CD14-positive monocyte (primary cell): ENCODE measurements at regions not wholly inside any gene's neighbourhood (a gene's known extent, or its start where the extent isn't known, plus 50 kb on each side); places are given as distances from the start of the nearest gene placed in this dataset.

Source experiments
- DNase-seq, 3 donors: peaks; one replicate each; pipeline ENCODE4 v3.0.0-alpha.2; 2011 to 2022
- H2AFZ ChIP-seq: 2 replicates; pipeline ENCODE4 v1.6.0; 2012; ENCODE audit warnings: mild to moderate bottlenecking, low read depth, low read length, inconsistent platforms; ENCODE audit not compliant: insufficient read depth, poor library complexity, severe bottlenecking
- H3K27ac ChIP-seq, 2 donors: 1 replicate in 1 of 2; 2 replicates in 1 of 2; pipeline ENCODE4 v1.5.1; 2012 to 2013; ENCODE audit warnings: low read length in 2 of 2, control low read depth in 1 of 2, inconsistent platforms in 1 of 2, low read depth in 1 of 2, mild to moderate bottlenecking in 1 of 2
- H3K27me3 ChIP-seq, 2 donors: one replicate each; pipeline versions ENCODE4 v1.6.0 to v1.6.1; 2011 to 2013; ENCODE audit warnings: low read length in 2 of 2; ENCODE audit not compliant: control insufficient read depth in 2 of 2, insufficient read depth in 2 of 2
- H3K36me3 ChIP-seq, 2 donors: replicated peaks in 1 of 2; 1 replicate in 1 of 2; 2 replicates in 1 of 2; pipeline versions ENCODE4 v1.5.1 to v1.6.1; 2012 to 2013; ENCODE audit warnings: low read length in 2 of 2, control low read depth in 1 of 2, inconsistent platforms in 1 of 2, mild to moderate bottlenecking in 1 of 2; ENCODE audit not compliant: insufficient read depth in 2 of 2, control insufficient read depth in 1 of 2
- H3K4me1 ChIP-seq, 2 donors: 1 replicate in 1 of 2; 2 replicates in 1 of 2; pipeline versions ENCODE4 v1.5.1 to v1.6.1; 2012 to 2013; ENCODE audit warnings: low read length in 2 of 2, control low read depth in 1 of 2, inconsistent platforms in 1 of 2, mild to moderate bottlenecking in 1 of 2, moderate library complexity in 1 of 2; ENCODE audit not compliant: insufficient read depth in 2 of 2, control insufficient read depth in 1 of 2
- H3K4me2 ChIP-seq: replicated peaks from 2 replicates; pipeline ENCODE3; 2012; ENCODE audit warnings: low read length, moderate library complexity, mild to moderate bottlenecking; ENCODE audit not compliant: poor library complexity, severe bottlenecking; ENCODE audit errors: extremely low read depth
- H3K4me3 ChIP-seq, 3 experiments: fragments of 200-600 bp in 1 of 3; sonication (generic) in 1 of 3; replicated peaks in 1 of 3; 1 replicate in 2 of 3; 2 replicates in 1 of 3; pipeline ENCODE4 v1.5.1; 2011 to 2013; ENCODE audit warnings: low read length in 3 of 3, mild to moderate bottlenecking in 3 of 3, control low read depth in 2 of 3, low read depth in 2 of 3, inconsistent platforms in 1 of 3, moderate library complexity in 1 of 3
- H3K79me2 ChIP-seq: 2 replicates; pipeline ENCODE4 v1.6.0; 2012; ENCODE audit warnings: mild to moderate bottlenecking, control low read depth, inconsistent platforms, low read length, moderate library complexity; ENCODE audit not compliant: insufficient read depth
- H3K9ac ChIP-seq: 2 replicates; pipeline ENCODE4 v1.6.0; 2017; ENCODE audit warnings: low read length, mild to moderate bottlenecking; ENCODE audit not compliant: insufficient read depth, poor library complexity, severe bottlenecking
- H3K9me3 ChIP-seq, 2 donors: replicated peaks in 1 of 2; 1 replicate in 1 of 2; 2 replicates in 1 of 2; pipeline versions ENCODE4 v1.5.1 to v1.6.1; 2012 to 2013; ENCODE audit warnings: low read length in 2 of 2, control low read depth in 1 of 2; ENCODE audit not compliant: control insufficient read depth in 1 of 2, insufficient read depth in 1 of 2
- H4K20me1 ChIP-seq: 2 replicates; pipeline ENCODE4 v1.6.0; 2012; ENCODE audit warnings: mild to moderate bottlenecking, low read length, control low read depth, moderate library complexity; ENCODE audit not compliant: insufficient read depth
- H3K27ac Mint-ChIP-seq, 7 donors: one replicate each; pipeline ENCODE4 v1.8.0; 2020; ENCODE audit warnings: mild to moderate bottlenecking in 7 of 7, mixed read lengths in 7 of 7, moderate library complexity in 6 of 7, inconsistent platforms in 2 of 7
- H3K27me3 Mint-ChIP-seq, 3 donors: one replicate each; pipeline ENCODE4 v1.8.0; 2021 to 2022; ENCODE audit warnings: low read depth in 3 of 3, mild to moderate bottlenecking in 3 of 3, mixed read lengths in 3 of 3, moderate library complexity in 3 of 3, inconsistent platforms in 1 of 3
- H3K36me3 Mint-ChIP-seq, 2 donors: one replicate each; pipeline ENCODE4 v1.8.0; 2020; ENCODE audit warnings: mixed read lengths in 2 of 2, inconsistent platforms in 1 of 2, mild to moderate bottlenecking in 1 of 2
- H3K4me1 Mint-ChIP-seq: one replicate; pipeline ENCODE4 v1.8.0; 2020; ENCODE audit warnings: mild to moderate bottlenecking, mixed read lengths
- H3K4me3 Mint-ChIP-seq, 2 donors: one replicate each; pipeline ENCODE4 v1.8.0; 2020; ENCODE audit warnings: mild to moderate bottlenecking in 2 of 2, mixed read lengths in 2 of 2, moderate library complexity in 1 of 2
- H3K9me3 Mint-ChIP-seq, 7 donors: one replicate each; pipeline ENCODE4 v1.8.0; 2020 to 2022; ENCODE audit warnings: mixed read lengths in 7 of 7, mild to moderate bottlenecking in 6 of 7, moderate library complexity in 6 of 7, inconsistent platforms in 2 of 7
- CTCF ChIP-seq: fragments of 200-600 bp; IDR thresholded peaks from one replicate; pipeline ENCODE4 v1.8.0; 2022; ENCODE audit warnings: antibody characterized with exemption, mild to moderate bottlenecking
- WGBS: methylation state at CpG from one replicate; pipeline ENCODE4 v1.1.5; 2013; ENCODE audit warnings: missing lambda C conversion rate; ENCODE audit not compliant: insufficient coverage; 5-methylcytosine and 5-hydroxymethylcytosine counted together
- intact Hi-C, 2 donors: fragments of 100-400 bp; cut with micrococcal nuclease; formaldehyde crosslinking; loops; one replicate each; pipeline versions ENCODE4 v1.15.0 to v1.15.1; 2023

- no peaks in the 10 kb centered on the region for H3K9me3 ChIP-seq
- Mint-ChIP-seq H3K27me3 (peaks cover 0 to 2% (median 0%) of the 10 kb centered on the region in 3 donors), H3K27ac (peak overlapping the region in 2 of 7 donors; percentile 62 to 74), H3K4me3 (no peak overlapping the region), H3K9me3 (no peaks in the 10 kb centered on the region), H3K36me3 (no peaks in the 10 kb centered on the region), H3K4me1 (peaks cover 41% of the 10 kb centered on the region)
- H2AFZ ChIP-seq: peak overlapping the region; percentile 21
- H3K27me3 ChIP-seq: no peaks in the 10 kb centered on the region
- H3K27ac ChIP-seq: peak overlapping the region in 1 of 2 donors; percentile 9
- peaks cover 27 to 31% of the 10 kb centered on the region in 2 donors for H3K4me1 ChIP-seq
- DNase-seq: no peak
- no peaks in the 10 kb centered on the region for H3K79me2 ChIP-seq
- no peak overlapping the region for H3K4me3 ChIP-seq
- H4K20me1 ChIP-seq: no peaks in the 10 kb centered on the region
- H3K9ac ChIP-seq: no peak overlapping the region
- TF ChIP-seq CTCF: no peak
- H3K4me2 ChIP-seq: no peak overlapping the region
- intact Hi-C loops: loop anchor here in 1 of 2 donors (10.0 kb wide), 1 partner anchor 349 kb away; the partner anchor contains the start of gene WDR41
- WGBS: no CpG with 5 or more reads among the region's 1 CpG
- no peaks in the 10 kb centered on the region for H3K36me3 ChIP-seq
Measured at GRCh38 chr5:77145666-77146065, 58.6 kb upstream of the ZBED3 start.

GRCh38 chr5:77144837-77145139 lies 57.7 kb upstream of the ZBED3 start:
- no peak overlapping the region for H3K27ac ChIP-seq
- peak; percentile 60 for TF ChIP-seq CTCF
- H3K4me3 Mint-ChIP-seq: no peak overlapping the region
- no peaks in the 10 kb centered on the region for H3K36me3 ChIP-seq
- WGBS: no CpG with 5 or more reads among the region's 1 CpG
- H3K79me2 ChIP-seq: no peaks in the 10 kb centered on the region
- H3K9ac ChIP-seq: no peak overlapping the region
- H3K9me3 Mint-ChIP-seq: no peaks in the 10 kb centered on the region
- no peak overlapping the region for H3K27ac Mint-ChIP-seq
- H3K4me1 Mint-ChIP-seq: peaks cover 34% of the 10 kb centered on the region
- no peak for DNase-seq
- no peaks in the 10 kb centered on the region for H3K27me3 ChIP-seq
- no peak overlapping the region for H3K4me2 ChIP-seq
- no peaks in the 10 kb centered on the region for H4K20me1 ChIP-seq
- H3K4me3 ChIP-seq: no peak overlapping the region
- H3K4me1 ChIP-seq: peaks cover 20 to 23% of the 10 kb centered on the region in 2 donors
- no peak overlapping the region for H2AFZ ChIP-seq
- H3K27me3 Mint-ChIP-seq: peaks cover 0 to 2% (median 0%) of the 10 kb centered on the region in 3 donors
- H3K9me3 ChIP-seq: no peaks in the 10 kb centered on the region
- H3K36me3 Mint-ChIP-seq: no peaks in the 10 kb centered on the region
- intact Hi-C loops: loop anchor here (5.0 to 10.0 kb wide), 2 partner anchors 348 to 350 kb away; partner anchors contain the start of gene WDR41 (in 2 of the 2)
